Chondrocyte (in vitro differentiated cells): ENCODE measurements at regions not wholly inside any gene's neighbourhood (a gene's known extent, or its start where the extent isn't known, plus 50 kb on each side); places are given as distances from the start of the nearest gene placed in this dataset.

ENCODE experiments used
- DNase-seq: peaks from one replicate; pipeline ENCODE4 v3.0.0; 2021; ENCODE audit warnings: mixed read lengths, low spot score
- H3K27ac Mint-ChIP-seq: one replicate; pipeline ENCODE4 v1.8.0; 2021; ENCODE audit warnings: mild to moderate bottlenecking, moderate library complexity, mixed read lengths; ENCODE audit not compliant: unreplicated experiment
- H3K27me3 Mint-ChIP-seq: 2 replicates; pipeline ENCODE4 v1.8.0; 2021; ENCODE audit warnings: low read depth, mixed read lengths
- H3K36me3 Mint-ChIP-seq: 2 replicates; pipeline ENCODE4 v1.8.0; 2021; ENCODE audit warnings: low read depth, mixed read lengths
- H3K4me1 Mint-ChIP-seq: 2 replicates; pipeline ENCODE4 v1.8.0; 2021; ENCODE audit warnings: low read depth, mild to moderate bottlenecking, mixed read lengths
- H3K4me3 Mint-ChIP-seq: one replicate; pipeline ENCODE4 v1.8.0; 2021; ENCODE audit warnings: mild to moderate bottlenecking, moderate library complexity, mixed read lengths; ENCODE audit not compliant: unreplicated experiment
- H3K9me3 Mint-ChIP-seq: 2 replicates; pipeline ENCODE4 v1.8.0; 2021; ENCODE audit warnings: low read depth, mixed read lengths
- TF ChIP-seq, protein P1 (sequence below): fragments of 200-600 bp; sonication (generic); IDR thresholded peaks from 2 replicates; pipeline ENCODE4 v1.5.0; 2021; ENCODE audit warnings: antibody characterized with exemption, mild to moderate bottlenecking, moderate library complexity

GRCh38 chr2:220101980-220102379 is 474.6 kb downstream of the SLC4A3 start:
- no peaks in the 10 kb centered on the region for H3K36me3 Mint-ChIP-seq
- no peak overlapping the region for H3K4me3 Mint-ChIP-seq
- H3K27ac Mint-ChIP-seq = no peak overlapping the region
- peaks cover 4% of the 10 kb centered on the region for H3K9me3 Mint-ChIP-seq
- no peaks in the 10 kb centered on the region for H3K4me1 Mint-ChIP-seq
- H3K27me3 Mint-ChIP-seq = no peaks in the 10 kb centered on the region
- TF ChIP-seq, protein P1, sequence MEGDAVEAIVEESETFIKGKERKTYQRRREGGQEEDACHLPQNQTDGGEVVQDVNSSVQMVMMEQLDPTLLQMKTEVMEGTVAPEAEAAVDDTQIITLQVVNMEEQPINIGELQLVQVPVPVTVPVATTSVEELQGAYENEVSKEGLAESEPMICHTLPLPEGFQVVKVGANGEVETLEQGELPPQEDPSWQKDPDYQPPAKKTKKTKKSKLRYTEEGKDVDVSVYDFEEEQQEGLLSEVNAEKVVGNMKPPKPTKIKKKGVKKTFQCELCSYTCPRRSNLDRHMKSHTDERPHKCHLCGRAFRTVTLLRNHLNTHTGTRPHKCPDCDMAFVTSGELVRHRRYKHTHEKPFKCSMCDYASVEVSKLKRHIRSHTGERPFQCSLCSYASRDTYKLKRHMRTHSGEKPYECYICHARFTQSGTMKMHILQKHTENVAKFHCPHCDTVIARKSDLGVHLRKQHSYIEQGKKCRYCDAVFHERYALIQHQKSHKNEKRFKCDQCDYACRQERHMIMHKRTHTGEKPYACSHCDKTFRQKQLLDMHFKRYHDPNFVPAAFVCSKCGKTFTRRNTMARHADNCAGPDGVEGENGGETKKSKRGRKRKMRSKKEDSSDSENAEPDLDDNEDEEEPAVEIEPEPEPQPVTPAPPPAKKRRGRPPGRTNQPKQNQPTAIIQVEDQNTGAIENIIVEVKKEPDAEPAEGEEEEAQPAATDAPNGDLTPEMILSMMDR = no peak
- DNase-seq = no peak

DNA sequence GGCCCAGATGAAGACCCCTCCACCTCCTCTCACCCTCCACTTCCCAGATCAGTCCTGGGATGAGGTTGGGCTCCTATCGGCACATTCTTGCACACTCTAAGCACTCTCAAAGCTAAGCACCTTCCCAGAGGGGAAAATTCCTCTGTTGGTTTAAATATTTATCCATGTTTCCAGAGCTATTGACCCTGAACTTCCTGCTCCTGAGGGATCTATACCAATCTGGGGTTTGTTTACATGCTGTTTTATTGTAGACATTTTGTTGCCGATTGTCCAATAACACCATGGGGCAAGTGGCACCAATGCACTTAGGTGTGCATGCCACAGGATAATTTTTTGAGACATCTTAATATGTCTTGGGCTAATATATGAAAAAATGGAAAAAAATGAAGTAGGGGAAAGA is 476.2 kb downstream of the SLC4A3 start:
- H3K27me3 Mint-ChIP-seq = no peaks in the 10 kb centered on the region
- H3K27ac Mint-ChIP-seq = no peak overlapping the region
- H3K36me3 Mint-ChIP-seq = no peaks in the 10 kb centered on the region
- no peaks in the 10 kb centered on the region for H3K9me3 Mint-ChIP-seq
- H3K4me1 Mint-ChIP-seq = no peaks in the 10 kb centered on the region
- H3K4me3 Mint-ChIP-seq = no peak overlapping the region
- TF ChIP-seq, protein P1 = no peak
- no peak for DNase-seq

GRCh38 chr2:220104871-220105351 is 477.5 kb downstream of the SLC4A3 start:
- H3K9me3 Mint-ChIP-seq = no peaks in the 10 kb centered on the region
- no peak overlapping the region for H3K27ac Mint-ChIP-seq
- H3K4me1 Mint-ChIP-seq = no peaks in the 10 kb centered on the region
- no peak for DNase-seq
- no peaks in the 10 kb centered on the region for H3K36me3 Mint-ChIP-seq
- TF ChIP-seq, protein P1 = peak; percentile 47
- no peak overlapping the region for H3K4me3 Mint-ChIP-seq
- H3K27me3 Mint-ChIP-seq = no peaks in the 10 kb centered on the region

- no peak for DNase-seq
- H3K36me3 Mint-ChIP-seq = no peaks in the 10 kb centered on the region
- H3K27ac Mint-ChIP-seq = no peak overlapping the region
- H3K4me3 Mint-ChIP-seq = no peak overlapping the region
- TF ChIP-seq, protein P1 = no peak
- no peaks in the 10 kb centered on the region for H3K27me3 Mint-ChIP-seq
- H3K4me1 Mint-ChIP-seq = no peaks in the 10 kb centered on the region
- H3K9me3 Mint-ChIP-seq = no peaks in the 10 kb centered on the region
Measured at GRCh38 chr2:220106065-220106464, 478.6 kb downstream of the SLC4A3 start.

DNA sequence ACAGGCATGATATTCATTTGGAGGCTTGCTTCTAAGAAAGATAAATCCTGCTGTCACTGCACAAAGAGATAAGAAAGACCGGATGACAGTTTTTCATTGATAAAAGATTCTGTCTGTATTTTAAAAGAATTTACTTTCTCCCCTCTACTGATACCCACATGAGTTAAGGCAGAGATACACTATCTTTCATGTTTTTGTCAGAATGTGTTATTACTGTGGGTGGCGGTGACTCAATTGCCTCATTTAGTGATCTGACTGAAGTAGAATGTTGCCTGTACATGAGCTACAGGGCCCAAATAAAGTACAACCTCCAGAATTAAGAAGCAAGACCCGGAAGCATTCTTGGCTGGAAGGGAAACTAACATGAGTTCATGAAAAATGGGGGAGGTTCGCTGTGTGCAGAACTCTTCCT is 480.0 kb downstream of the SLC4A3 start:
- TF ChIP-seq, protein P1 = no peak
- no peak for DNase-seq
- Mint-ChIP-seq H3K27ac (no peak overlapping the region), H3K4me3 (no peak overlapping the region), H3K27me3 (no peaks in the 10 kb centered on the region), H3K9me3 (no peaks in the 10 kb centered on the region), H3K36me3 (no peaks in the 10 kb centered on the region), H3K4me1 (no peaks in the 10 kb centered on the region)
